MV-4-11 (cell line): ENCODE measurements at regions not wholly inside any gene's neighbourhood (a gene's known extent, or its start where the extent isn't known, plus 50 kb on each side); places are given as distances from the start of the nearest gene placed in this dataset.

Experiments used
- DNase-seq: peaks from one replicate; lab custom pipeline; 2025; lab: John Stamatoyannopoulos, UW

GRCh38 chr12:76706761-76707160, 57.2 kb upstream of the ZDHHC17 start:
- DNase-seq, result no peak

GRCh38 chr12:76707772-76708171, 56.1 kb upstream of the ZDHHC17 start:
- no peak for DNase-seq

DNA sequence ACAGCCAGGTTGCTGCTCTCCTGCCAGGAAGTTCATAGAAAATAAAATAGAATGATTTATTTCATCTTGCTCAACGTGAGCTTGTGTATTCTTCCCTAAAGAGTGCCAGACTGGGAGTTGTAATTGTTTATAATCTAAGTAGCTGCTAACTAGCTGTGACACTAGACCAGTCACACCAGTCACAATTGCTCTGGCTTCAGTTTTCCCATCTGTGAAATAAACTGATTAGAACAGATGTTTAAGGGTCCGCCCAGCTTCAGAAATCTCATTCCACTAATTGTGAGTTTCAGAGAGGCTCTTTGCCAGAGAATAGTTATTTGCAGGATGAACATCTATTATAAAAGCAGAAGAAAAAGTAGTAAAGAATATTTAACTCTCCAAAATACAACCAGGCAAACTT, 55.6 kb upstream of the ZDHHC17 start:
- no peak for DNase-seq

DNA sequence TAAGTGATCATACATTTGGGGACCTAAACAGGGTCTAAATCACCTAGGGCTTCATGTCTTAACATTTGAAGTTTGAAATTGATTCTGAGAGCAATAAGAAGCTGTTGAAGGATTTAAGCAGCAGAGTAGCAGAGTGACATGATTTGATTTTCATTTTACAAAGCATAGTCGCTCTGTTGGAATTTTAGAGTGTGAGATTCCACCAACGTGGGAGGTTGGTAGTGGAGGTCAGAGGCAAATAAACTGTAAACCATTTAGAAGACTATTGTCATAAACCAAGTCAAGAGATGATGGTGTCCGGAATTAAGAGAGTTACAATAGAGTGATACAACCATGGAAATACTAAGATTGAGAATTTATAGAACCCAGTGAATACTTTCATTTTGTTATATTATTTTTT, 52.7 kb upstream of the ZDHHC17 start:
- no peak for DNase-seq

- no peak for DNase-seq
Observed at GRCh38 chr12:76713130-76713529, 50.8 kb upstream of the ZDHHC17 start.

- no peak for DNase-seq
Observed at GRCh38 chr12:76713986-76714385, 49.9 kb upstream of the ZDHHC17 start.
